GM23338 (cell line): ENCODE measurements at regions not wholly inside any gene's neighbourhood (a gene's known extent, or its start where the extent isn't known, plus 50 kb on each side); places are given as distances from the start of the nearest gene placed in this dataset.

ENCODE experiments used
- ATAC-seq: fragments of 200-7000 bp; cut with Tn5 transposase; 3 replicates; pipeline ENCODE4 v1.9.1; 2020
- DNase-seq: peaks from one replicate; pipeline ENCODE4 v3.0.0-alpha.2; 2015; ENCODE audit warnings: low spot score
- H2AFZ ChIP-seq: fragments of 200-600 bp; sonication (generic); 2 replicates; pipeline ENCODE4 v1.8.0; 2016; ENCODE audit warnings: antibody characterized with exemption, mild to moderate bottlenecking, moderate library complexity
- H3F3A ChIP-seq: fragments of 200-600 bp; sonication (generic); replicated peaks from 2 replicates; pipeline ENCODE4 v1.8.0; 2017; ENCODE audit warnings: antibody characterized with exemption, mixed run types, low read depth
- H3K27ac ChIP-seq: fragments of 200-600 bp; sonication (generic); 2 replicates; pipeline ENCODE4 v1.6.1; 2016; ENCODE audit warnings: low read depth
- H3K27me3 ChIP-seq: fragments of 200-600 bp; sonication (generic); 2 replicates; pipeline ENCODE4 v1.8.0; 2016; ENCODE audit warnings: mild to moderate bottlenecking, mixed run types, moderate library complexity; ENCODE audit not compliant: insufficient read depth
- H3K36me3 ChIP-seq: fragments of 200-600 bp; sonication (generic); 2 replicates; pipeline ENCODE4 v1.8.0; 2016; ENCODE audit warnings: mild to moderate bottlenecking; ENCODE audit not compliant: insufficient read depth
- H3K4me1 ChIP-seq: fragments of 200-600 bp; sonication (generic); 2 replicates; pipeline ENCODE4 v1.8.0; 2016; ENCODE audit warnings: mild to moderate bottlenecking, moderate library complexity; ENCODE audit not compliant: insufficient read depth
- H3K4me2 ChIP-seq: fragments of 200-600 bp; sonication (generic); 2 replicates; pipeline ENCODE4 v1.7.1; 2017; ENCODE audit warnings: mixed run types
- H3K4me3 ChIP-seq: fragments of 200-600 bp; sonication (generic); 2 replicates; pipeline ENCODE4 v1.6.1; 2016; ENCODE audit warnings: mixed run types
- H3K79me2 ChIP-seq: fragments of 200-600 bp; sonication (generic); replicated peaks from 2 replicates; pipeline ENCODE4 v1.8.0; 2017; ENCODE audit warnings: mild to moderate bottlenecking; ENCODE audit not compliant: insufficient read depth
- H3K9me2 ChIP-seq: fragments of 200-600 bp; sonication (generic); 2 replicates; pipeline ENCODE4 v1.8.0; 2017; ENCODE audit not compliant: insufficient read depth
- H4K20me1 ChIP-seq: fragments of 200-600 bp; sonication (generic); replicated peaks from 2 replicates; pipeline ENCODE4 v1.8.0; 2017; ENCODE audit warnings: mild to moderate bottlenecking; ENCODE audit not compliant: insufficient read depth
- H3K27ac Mint-ChIP-seq: 2 replicates; pipeline ENCODE4 v1.8.0; 2020; ENCODE audit warnings: inconsistent platforms, mild to moderate bottlenecking, moderate library complexity, mixed read lengths
- H3K27me3 Mint-ChIP-seq: 3 replicates; pipeline ENCODE4 v1.8.0; 2022; ENCODE audit warnings: low read depth, mild to moderate bottlenecking, moderate library complexity, mixed read lengths, inconsistent platforms; ENCODE audit not compliant: insufficient read depth, poor library complexity
- H3K36me3 Mint-ChIP-seq: 3 replicates; pipeline ENCODE4 v1.8.0; 2021; ENCODE audit warnings: low read depth, mild to moderate bottlenecking, inconsistent platforms, moderate library complexity, mixed read lengths
- H3K4me1 Mint-ChIP-seq: 3 replicates; pipeline ENCODE4 v1.8.0; 2020; ENCODE audit warnings: mild to moderate bottlenecking, inconsistent platforms, mixed read lengths
- H3K4me3 Mint-ChIP-seq: 3 replicates; pipeline ENCODE4 v1.8.0; 2021; ENCODE audit warnings: moderate library complexity, mild to moderate bottlenecking, inconsistent platforms, mixed read lengths
- H3K9me3 Mint-ChIP-seq: 3 replicates; pipeline ENCODE4 v1.8.0; 2020; ENCODE audit warnings: moderate library complexity, mild to moderate bottlenecking, inconsistent platforms, mixed read lengths
- CREB1 ChIP-seq: fragments of 250-450 bp; sonication (Bioruptor Pico); IDR thresholded peaks from 2 replicates; pipeline ENCODE4 v1.5.0; 2020; ENCODE audit warnings: low read depth, mild to moderate bottlenecking, moderate library complexity
- ETS1 ChIP-seq: IDR thresholded peaks from 2 replicates; pipeline ENCODE4 v1.6.1; 2016; ENCODE audit warnings: antibody characterized with exemption
- EZH2 ChIP-seq: fragments of 200-600 bp; sonication (generic); IDR thresholded peaks from one replicate; pipeline ENCODE4 v1.8.0; 2017; ENCODE audit warnings: antibody characterized with exemption, mild to moderate bottlenecking, low read depth; ENCODE audit not compliant: unreplicated experiment
- EZH2phosphoT487 ChIP-seq: fragments of 200-600 bp; sonication (generic); IDR thresholded peaks from one replicate; pipeline ENCODE4 v1.8.1; 2018; ENCODE audit warnings: antibody characterized with exemption; ENCODE audit not compliant: unreplicated experiment
- JUNB ChIP-seq: IDR thresholded peaks from one replicate; pipeline ENCODE4 v1.6.1; 2016; ENCODE audit warnings: antibody characterized with exemption; ENCODE audit not compliant: unreplicated experiment
- NANOG ChIP-seq: IDR thresholded peaks from 2 replicates; pipeline ENCODE4 v1.6.1; 2016; ENCODE audit warnings: antibody characterized with exemption, borderline replicate concordance
- POLR2AphosphoS5 ChIP-seq: IDR thresholded peaks from 2 replicates; pipeline ENCODE4 v1.6.1; 2016; ENCODE audit warnings: antibody characterized with exemption, low read depth
- REST ChIP-seq: IDR thresholded peaks from one replicate; pipeline ENCODE4 v1.6.1; 2018; ENCODE audit warnings: antibody characterized with exemption; ENCODE audit not compliant: unreplicated experiment
- STAT1 ChIP-seq: IDR thresholded peaks from one replicate; pipeline ENCODE4 v1.6.1; 2016; ENCODE audit warnings: antibody characterized with exemption; ENCODE audit not compliant: unreplicated experiment
- ZNF114 ChIP-seq: fragments of 250-450 bp; sonication (Bioruptor Pico); IDR thresholded peaks from 2 replicates; pipeline ENCODE4 v1.5.0; 2020; ENCODE audit warnings: mild to moderate bottlenecking, moderate library complexity
- ZNF331 ChIP-seq: fragments of 250-450 bp; sonication (Bioruptor Pico); IDR thresholded peaks from 2 replicates; pipeline ENCODE4 v1.5.0; 2020; ENCODE audit warnings: low read depth, mild to moderate bottlenecking, moderate library complexity
- ZNF462 ChIP-seq: fragments of 250-450 bp; sonication (Bioruptor Pico); IDR thresholded peaks from 2 replicates; pipeline ENCODE4 v1.5.0; 2020; ENCODE audit warnings: mild to moderate bottlenecking, moderate library complexity
- TF ChIP-seq, protein P1 (sequence below), 2 experiments: fragments of 200-600 bp in 1 of 2; sonication (generic) in 1 of 2; conservative IDR thresholded peaks; 2 replicates each; pipeline versions ENCODE4 v1.5.1 to v1.6.1; 2016 to 2017; ENCODE audit warnings: antibody characterized with exemption in 2 of 2, low read depth in 2 of 2, mild to moderate bottlenecking in 2 of 2, moderate library complexity in 1 of 2

- H2AFZ ChIP-seq = no peak overlapping the region
Observed at GRCh38 chr6:9717568-9717967, 697.3 kb downstream of the TFAP2A start.

More at GRCh38 chr6:9717568-9717967, 697.3 kb downstream of the TFAP2A start:
- Histone ChIP-seq H3K4me3 (no peak overlapping the region), H3K4me1 (peaks cover 2% of the 10 kb centered on the region; the same call in 1 of the 2 replicates), H3K79me2 (no peaks in the 10 kb centered on the region), H3K27me3 (no peaks in the 10 kb centered on the region), H3K9me2 (peaks cover 12% of the 10 kb centered on the region), H4K20me1 (no peaks in the 10 kb centered on the region), H3K4me2 (no peak overlapping the region), H3K27ac (no peak overlapping the region), H3F3A (no peaks in the 10 kb centered on the region), H3K36me3 (no peaks in the 10 kb centered on the region)
- H3K9me3 Mint-ChIP-seq = no peaks in the 10 kb centered on the region
- H3K27me3 Mint-ChIP-seq = no peaks in the 10 kb centered on the region
- TF ChIP-seq EZH2phosphoT487 (no peak), JUNB (no peak), ZNF462 (CRISPR knock-in tag) (no peak), NANOG (no peak), POLR2AphosphoS5 (no peak), ZNF331 (no peak), REST (no peak), STAT1 (no peak), EZH2 (no peak), CREB1 (CRISPR knock-in tag) (no peak), ETS1 (no peak), ZNF114 (no peak)
- TF ChIP-seq, protein P1, sequence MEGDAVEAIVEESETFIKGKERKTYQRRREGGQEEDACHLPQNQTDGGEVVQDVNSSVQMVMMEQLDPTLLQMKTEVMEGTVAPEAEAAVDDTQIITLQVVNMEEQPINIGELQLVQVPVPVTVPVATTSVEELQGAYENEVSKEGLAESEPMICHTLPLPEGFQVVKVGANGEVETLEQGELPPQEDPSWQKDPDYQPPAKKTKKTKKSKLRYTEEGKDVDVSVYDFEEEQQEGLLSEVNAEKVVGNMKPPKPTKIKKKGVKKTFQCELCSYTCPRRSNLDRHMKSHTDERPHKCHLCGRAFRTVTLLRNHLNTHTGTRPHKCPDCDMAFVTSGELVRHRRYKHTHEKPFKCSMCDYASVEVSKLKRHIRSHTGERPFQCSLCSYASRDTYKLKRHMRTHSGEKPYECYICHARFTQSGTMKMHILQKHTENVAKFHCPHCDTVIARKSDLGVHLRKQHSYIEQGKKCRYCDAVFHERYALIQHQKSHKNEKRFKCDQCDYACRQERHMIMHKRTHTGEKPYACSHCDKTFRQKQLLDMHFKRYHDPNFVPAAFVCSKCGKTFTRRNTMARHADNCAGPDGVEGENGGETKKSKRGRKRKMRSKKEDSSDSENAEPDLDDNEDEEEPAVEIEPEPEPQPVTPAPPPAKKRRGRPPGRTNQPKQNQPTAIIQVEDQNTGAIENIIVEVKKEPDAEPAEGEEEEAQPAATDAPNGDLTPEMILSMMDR (conservative IDR thresholded peaks at IDR 0.05; ENCODE audit: low read depth in 2 of 2) = no peak
- DNase-seq (no peak), ATAC-seq (no peak)
- H3K4me1 Mint-ChIP-seq = no peaks in the 10 kb centered on the region
- H3K4me3 Mint-ChIP-seq = no peak overlapping the region
- H3K27ac Mint-ChIP-seq = no peak overlapping the region
- H3K36me3 Mint-ChIP-seq = no peaks in the 10 kb centered on the region
